Lower leg skin (tissue), 3 donors: ENCODE measurements at regions not wholly inside any gene's neighbourhood (a gene's known extent, or its start where the extent isn't known, plus 50 kb on each side); places are given as distances from the start of the nearest gene placed in this dataset.

Experiments
- POLR2A ChIP-seq, 2 donors: fragments of 450-650 bp; IDR thresholded peaks; one replicate each; pipeline ENCODE4 v1.6.1; 2016 to 2017; ENCODE audit warnings: antibody characterized with exemption in 2 of 2, mild to moderate bottlenecking in 1 of 2, moderate library complexity in 1 of 2
- TF ChIP-seq, protein P1 (sequence below), 3 donors: fragments of 450-650 bp; IDR thresholded peaks; one replicate each; pipeline ENCODE4 v1.5.1; 2016; ENCODE audit warnings: antibody characterized with exemption in 3 of 3, mild to moderate bottlenecking in 3 of 3, moderate library complexity in 2 of 3

DNA sequence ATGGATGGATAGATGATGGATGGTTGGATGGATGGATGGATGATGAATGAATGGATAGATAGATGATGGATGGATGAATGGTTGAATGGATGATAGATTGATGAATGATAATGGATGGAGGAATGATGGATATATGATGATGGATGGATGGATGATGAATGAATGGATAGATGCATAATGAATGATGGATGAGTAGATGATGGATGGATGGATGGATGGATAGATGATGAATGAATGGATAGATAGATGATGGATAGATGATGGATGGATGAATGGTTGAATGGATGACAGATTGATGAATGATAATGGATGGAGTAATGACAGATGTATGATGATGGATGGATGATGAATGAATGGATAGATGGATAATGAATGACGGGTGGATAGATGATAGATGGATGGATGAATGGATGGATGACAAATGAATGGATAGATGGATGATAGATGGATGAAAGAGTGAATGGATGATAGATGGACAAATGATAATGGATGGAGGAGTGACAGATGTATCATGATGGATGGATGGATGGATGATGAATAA lies 1466.5 kb downstream of the BRD1 start:
- TF ChIP-seq POLR2A (IDR thresholded peaks at IDR 0.05) = no peak
- TF ChIP-seq, protein P1, sequence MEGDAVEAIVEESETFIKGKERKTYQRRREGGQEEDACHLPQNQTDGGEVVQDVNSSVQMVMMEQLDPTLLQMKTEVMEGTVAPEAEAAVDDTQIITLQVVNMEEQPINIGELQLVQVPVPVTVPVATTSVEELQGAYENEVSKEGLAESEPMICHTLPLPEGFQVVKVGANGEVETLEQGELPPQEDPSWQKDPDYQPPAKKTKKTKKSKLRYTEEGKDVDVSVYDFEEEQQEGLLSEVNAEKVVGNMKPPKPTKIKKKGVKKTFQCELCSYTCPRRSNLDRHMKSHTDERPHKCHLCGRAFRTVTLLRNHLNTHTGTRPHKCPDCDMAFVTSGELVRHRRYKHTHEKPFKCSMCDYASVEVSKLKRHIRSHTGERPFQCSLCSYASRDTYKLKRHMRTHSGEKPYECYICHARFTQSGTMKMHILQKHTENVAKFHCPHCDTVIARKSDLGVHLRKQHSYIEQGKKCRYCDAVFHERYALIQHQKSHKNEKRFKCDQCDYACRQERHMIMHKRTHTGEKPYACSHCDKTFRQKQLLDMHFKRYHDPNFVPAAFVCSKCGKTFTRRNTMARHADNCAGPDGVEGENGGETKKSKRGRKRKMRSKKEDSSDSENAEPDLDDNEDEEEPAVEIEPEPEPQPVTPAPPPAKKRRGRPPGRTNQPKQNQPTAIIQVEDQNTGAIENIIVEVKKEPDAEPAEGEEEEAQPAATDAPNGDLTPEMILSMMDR (IDR thresholded peaks at IDR 0.05) = no peak
